Activated B cell treated with CpG ODN at 0.5 μM for 24 hours (primary cell): ENCODE measurements at regions not wholly inside any gene's neighbourhood (a gene's known extent, or its start where the extent isn't known, plus 50 kb on each side); places are given as distances from the start of the nearest gene placed in this dataset.
"Not testable (repeated sequence)": the region's sequence is repeated elsewhere in the genome, so short reads cannot be mapped to it uniquely, and the experiment has no call there.

ENCODE experiments used
- ATAC-seq: fragments of 200-7000 bp; cut with Tn5 transposase; one replicate; pipeline ENCODE4 v1.10.0; 2021; ENCODE audit warnings: low read depth, mild to moderate bottlenecking, moderate library complexity
- CTCF ChIA-PET: fragments of 350-600 bp; sonication (Branson Sonifier 250); formaldehyde crosslinking; loops from one replicate; lab custom pipeline; 2021; ENCODE audit warnings: antibody characterized with exemption; lab: Charles Lee
- POLR2A ChIA-PET: fragments of 350-600 bp; sonication (Branson Sonifier 250); formaldehyde crosslinking; loops from one replicate; lab custom pipeline; 2021; ENCODE audit warnings: antibody characterized with exemption; lab: Charles Lee
- DNase-seq: peaks from one replicate; pipeline ENCODE4 v3.0.0; 2022
- H3K27ac Mint-ChIP-seq: one replicate; pipeline ENCODE4 v1.8.0; 2020; ENCODE audit warnings: mixed read lengths
- H3K27me3 Mint-ChIP-seq: one replicate; pipeline ENCODE4 v1.8.0; 2021; ENCODE audit warnings: mixed read lengths
- H3K36me3 Mint-ChIP-seq: one replicate; pipeline ENCODE4 v1.8.0; 2021; ENCODE audit warnings: low read depth, mixed read lengths
- H3K4me1 Mint-ChIP-seq: one replicate; pipeline ENCODE4 v1.8.0; 2021; ENCODE audit warnings: mixed read lengths
- H3K4me3 Mint-ChIP-seq: one replicate; pipeline ENCODE4 v1.8.0; 2020; ENCODE audit warnings: mild to moderate bottlenecking, mixed read lengths
- H3K9me3 Mint-ChIP-seq: one replicate; pipeline ENCODE4 v1.8.0; 2020; ENCODE audit warnings: mixed read lengths
- intact Hi-C: fragments of 100-400 bp; cut with micrococcal nuclease; formaldehyde crosslinking; loops from one replicate; pipeline ENCODE4 v1.15.1; 2024
- TF ChIP-seq, protein P1 (sequence below): fragments of 200-600 bp; IDR thresholded peaks from one replicate; pipeline ENCODE4 v1.8.0; 2022; ENCODE audit warnings: antibody characterized with exemption, mild to moderate bottlenecking

DNA sequence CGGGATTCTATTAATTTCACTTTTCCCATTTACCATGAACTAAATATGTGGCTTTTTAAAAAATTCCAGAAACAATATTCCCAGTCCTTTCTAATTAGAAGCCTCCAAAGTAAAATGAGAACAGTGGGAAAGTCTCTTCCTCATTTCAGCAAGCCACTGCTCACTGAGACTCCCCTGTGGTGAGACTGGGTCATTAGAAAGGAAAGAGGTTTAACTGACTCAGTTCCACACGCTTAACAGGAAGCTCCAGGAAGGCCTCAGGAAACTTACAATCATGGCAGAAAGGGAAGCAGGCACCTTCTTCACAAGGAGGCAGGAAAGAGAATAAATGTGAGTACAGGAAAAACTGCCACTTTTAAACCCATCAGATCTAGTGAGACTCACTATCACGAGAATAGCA is 258.9 kb upstream of the CHAC2 start:
- TF ChIP-seq, protein P1, sequence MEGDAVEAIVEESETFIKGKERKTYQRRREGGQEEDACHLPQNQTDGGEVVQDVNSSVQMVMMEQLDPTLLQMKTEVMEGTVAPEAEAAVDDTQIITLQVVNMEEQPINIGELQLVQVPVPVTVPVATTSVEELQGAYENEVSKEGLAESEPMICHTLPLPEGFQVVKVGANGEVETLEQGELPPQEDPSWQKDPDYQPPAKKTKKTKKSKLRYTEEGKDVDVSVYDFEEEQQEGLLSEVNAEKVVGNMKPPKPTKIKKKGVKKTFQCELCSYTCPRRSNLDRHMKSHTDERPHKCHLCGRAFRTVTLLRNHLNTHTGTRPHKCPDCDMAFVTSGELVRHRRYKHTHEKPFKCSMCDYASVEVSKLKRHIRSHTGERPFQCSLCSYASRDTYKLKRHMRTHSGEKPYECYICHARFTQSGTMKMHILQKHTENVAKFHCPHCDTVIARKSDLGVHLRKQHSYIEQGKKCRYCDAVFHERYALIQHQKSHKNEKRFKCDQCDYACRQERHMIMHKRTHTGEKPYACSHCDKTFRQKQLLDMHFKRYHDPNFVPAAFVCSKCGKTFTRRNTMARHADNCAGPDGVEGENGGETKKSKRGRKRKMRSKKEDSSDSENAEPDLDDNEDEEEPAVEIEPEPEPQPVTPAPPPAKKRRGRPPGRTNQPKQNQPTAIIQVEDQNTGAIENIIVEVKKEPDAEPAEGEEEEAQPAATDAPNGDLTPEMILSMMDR: no peak
- POLR2A ChIA-PET: no interaction called here
- H3K27me3 Mint-ChIP-seq: no peaks in the 10 kb centered on the region
- CTCF ChIA-PET: no interaction called here
- no peak overlapping the region for H3K27ac Mint-ChIP-seq
- no peaks in the 10 kb centered on the region for H3K9me3 Mint-ChIP-seq
- no peaks in the 10 kb centered on the region for H3K4me1 Mint-ChIP-seq
- no peaks in the 10 kb centered on the region for H3K36me3 Mint-ChIP-seq
- intact Hi-C loops: no loop called here
- DNase-seq (no peak), ATAC-seq (no peak)
- no peak overlapping the region for H3K4me3 Mint-ChIP-seq

DNA sequence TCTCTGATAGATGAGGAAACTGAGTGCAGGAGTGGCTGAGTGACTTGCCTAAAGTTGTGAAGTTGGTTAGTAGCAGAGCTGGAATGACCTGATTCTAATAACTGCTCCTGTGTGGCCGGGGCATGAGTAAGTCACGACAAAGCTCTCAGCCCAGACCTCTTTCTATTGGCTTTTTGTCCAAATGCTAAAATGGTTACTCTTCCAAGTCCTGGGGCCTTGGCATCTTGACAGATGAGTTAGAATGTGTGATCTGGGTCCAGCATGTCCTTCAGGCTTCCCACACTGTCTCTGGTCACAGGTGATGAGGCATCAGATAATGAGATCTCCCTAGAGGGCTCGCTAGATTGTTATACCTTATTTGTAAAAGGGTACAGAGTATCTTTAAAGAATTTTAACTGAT is 260.5 kb upstream of the CHAC2 start:
- DNase-seq, H3K27me3 Mint-ChIP-seq, H3K9me3 Mint-ChIP-seq, H3K4me1 Mint-ChIP-seq, H3K27ac Mint-ChIP-seq, ATAC-seq, intact Hi-C loops, H3K4me3 Mint-ChIP-seq, POLR2A ChIA-PET, H3K36me3 Mint-ChIP-seq, CTCF ChIA-PET: not testable (repeated sequence)

DNA sequence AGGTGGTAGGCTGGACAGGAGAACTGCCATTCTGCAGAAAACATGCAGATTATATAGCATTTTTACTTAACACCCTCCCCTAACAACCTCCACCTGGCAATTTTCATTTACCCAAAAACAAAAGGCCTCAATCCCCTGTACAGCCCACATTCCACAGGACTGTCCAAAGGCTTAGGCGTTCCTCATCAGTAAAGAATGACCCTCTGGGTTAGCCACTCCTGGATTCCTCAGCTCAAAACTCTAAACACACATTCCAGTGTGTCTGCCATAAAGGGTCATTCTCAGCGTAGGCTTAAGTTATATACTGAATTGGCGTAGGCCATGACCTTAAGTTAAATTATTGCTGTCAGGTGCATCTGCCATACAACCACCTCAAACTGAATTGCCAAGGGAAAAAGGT is 261.8 kb upstream of the CHAC2 start:
- H3K27me3 Mint-ChIP-seq: no peaks in the 10 kb centered on the region
- ATAC-seq: no peak

DNA sequence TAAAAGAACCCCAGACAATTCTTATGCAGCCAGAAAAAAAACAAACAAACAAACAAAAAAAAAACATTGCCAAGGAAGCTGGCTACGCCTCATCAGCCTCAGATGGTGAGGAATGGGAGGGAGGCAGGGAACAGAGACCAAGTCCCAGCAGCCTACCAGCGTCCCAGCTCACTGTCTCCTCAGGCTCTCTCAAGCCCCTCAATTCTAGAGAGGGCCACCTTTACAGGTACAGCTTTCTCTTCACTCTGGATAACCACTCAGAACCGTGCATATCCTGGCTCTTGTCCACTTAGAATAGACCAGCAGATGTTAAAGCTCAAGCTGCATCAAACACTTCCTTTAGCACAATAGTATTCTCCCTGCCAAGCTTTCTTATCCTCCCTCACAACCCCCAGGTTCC is 263.1 kb upstream of the CHAC2 start:
- H3K27me3 Mint-ChIP-seq: no peaks in the 10 kb centered on the region
- no peaks in the 10 kb centered on the region for H3K9me3 Mint-ChIP-seq
- ATAC-seq: no peak
- intact Hi-C loops: no loop called here
- POLR2A ChIA-PET: no interaction called here
- no peaks in the 10 kb centered on the region for H3K4me1 Mint-ChIP-seq
- no peaks in the 10 kb centered on the region for H3K36me3 Mint-ChIP-seq
- no peak overlapping the region for H3K27ac Mint-ChIP-seq
- H3K4me3 Mint-ChIP-seq: no peak overlapping the region
- TF ChIP-seq, protein P1: no peak
- CTCF ChIA-PET: no interaction called here
- no peak for DNase-seq

More for the DNA sequence above, 261.8 kb upstream of the CHAC2 start:
- H3K4me1 Mint-ChIP-seq: no peaks in the 10 kb centered on the region
- TF ChIP-seq, protein P1: no peak
- no peak overlapping the region for H3K27ac Mint-ChIP-seq
- intact Hi-C loops: loop anchor here (1.0 kb wide), 1 partner anchor 23 kb away; no protein-coding TSS in a partner anchor
- no peak overlapping the region for H3K4me3 Mint-ChIP-seq
- POLR2A ChIA-PET: no interaction called here
- H3K9me3 Mint-ChIP-seq: no peaks in the 10 kb centered on the region
- CTCF ChIA-PET: no interaction called here
- no peak for DNase-seq
- H3K36me3 Mint-ChIP-seq: no peaks in the 10 kb centered on the region

DNA sequence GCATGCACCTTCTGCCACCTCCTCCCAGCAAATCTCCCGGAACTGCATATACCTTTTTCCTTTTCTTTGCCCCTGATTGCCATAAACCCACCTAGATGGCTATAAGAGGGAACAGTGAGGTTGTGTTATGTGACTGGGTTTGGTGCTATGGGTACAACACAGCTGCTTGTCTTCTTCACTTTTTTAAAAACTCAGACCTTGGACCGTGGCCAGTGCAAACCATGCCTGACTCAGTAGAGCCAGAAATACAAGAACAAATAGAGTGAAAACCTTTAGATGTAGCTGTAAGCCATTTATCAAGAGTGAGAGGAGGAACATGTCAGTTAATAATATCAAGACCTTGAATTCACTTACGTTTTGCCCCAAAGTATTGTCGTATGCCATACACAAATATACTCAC is 267.4 kb upstream of the CHAC2 start:
- Mint-ChIP-seq H3K36me3 (no peaks in the 10 kb centered on the region), H3K4me3 (no peak overlapping the region), H3K27ac (no peak overlapping the region), H3K9me3 (no peaks in the 10 kb centered on the region), H3K27me3 (no peaks in the 10 kb centered on the region), H3K4me1 (no peaks in the 10 kb centered on the region)
- ChIA-PET POLR2A (no interaction called here), CTCF (no interaction called here)
- intact Hi-C loops: no loop called here
- ATAC-seq (no peak), DNase-seq (no peak)
- TF ChIP-seq, protein P1: no peak

DNA sequence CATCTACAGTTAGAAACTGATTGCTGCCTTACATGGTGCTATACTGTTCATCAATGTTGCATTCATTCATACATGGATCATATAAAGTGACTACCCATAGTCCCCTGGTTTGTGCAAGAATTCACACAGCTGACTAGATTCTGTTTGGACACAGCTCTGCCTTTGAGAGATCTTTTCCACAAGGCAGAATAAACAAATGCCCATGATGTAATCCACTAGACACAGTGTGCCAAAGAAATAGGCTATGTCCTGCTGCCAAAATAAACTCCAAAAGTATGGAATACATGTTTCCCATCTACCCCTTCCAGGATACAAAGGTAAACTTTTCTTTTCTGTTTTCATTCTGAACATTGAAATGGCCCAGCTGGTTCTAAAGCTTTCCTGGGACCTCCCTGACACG is 269.4 kb upstream of the CHAC2 start:
- TF ChIP-seq, protein P1: no peak
- ATAC-seq: no peak
- ChIA-PET POLR2A (no interaction called here), CTCF (no interaction called here)
- no peaks in the 10 kb centered on the region for H3K27me3 Mint-ChIP-seq
- DNase-seq: no peak
- H3K9me3 Mint-ChIP-seq: no peaks in the 10 kb centered on the region
- no peaks in the 10 kb centered on the region for H3K36me3 Mint-ChIP-seq
- intact Hi-C loops: no loop called here
- H3K27ac Mint-ChIP-seq: no peak overlapping the region
- no peak overlapping the region for H3K4me3 Mint-ChIP-seq
- H3K4me1 Mint-ChIP-seq: no peaks in the 10 kb centered on the region
